ENCODE measurements at regions not wholly inside any gene's neighbourhood (a gene's known extent, or its start where the extent isn't known, plus 50 kb on each side); places are given as distances from the start of the nearest gene placed in this dataset.

DNA sequence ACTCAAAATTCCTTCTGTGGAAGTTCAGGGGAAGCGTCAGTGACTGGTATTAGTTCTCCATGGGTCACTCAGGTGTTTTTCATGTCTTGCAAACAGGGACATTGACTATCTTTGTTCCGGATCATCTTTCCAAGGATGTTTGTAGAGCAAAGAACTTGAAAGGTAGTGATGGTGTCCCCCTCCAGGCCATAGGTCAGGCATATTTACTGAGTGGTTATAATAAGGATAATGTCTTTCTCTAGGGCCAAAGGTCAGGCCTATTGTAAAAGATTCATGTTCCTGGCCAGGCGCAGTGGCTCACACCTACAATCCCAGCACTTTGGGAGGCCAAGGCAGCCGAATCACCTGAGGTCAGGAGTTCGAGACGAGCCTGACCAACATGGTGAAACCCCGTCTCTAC, 614.8 kb downstream of the KIF4B start:
- 90% methylated on average over 6 of the region's 7 CpGs; no CpG with 5 or more reads in 1 of the 2 experiments for WGBS, 2 experiments (ENCODE audit: extremely low coverage in 1 of 2, insufficient coverage in 1 of 2, insufficient read length in 1 of 2, insufficient replicate concordance in 2 of 2, low coverage in 1 of 2, low lambda C conversion rate in 2 of 2, missing lambda C conversion rate in 1 of 2)
- CTCF ChIA-PET (ENCODE audit: partially characterized antibody): interaction anchor here (1.3 kb wide), 1 partner anchor 204 kb away, joined by 3 read pairs; no protein-coding TSS in a partner anchor
- TF ChIP-seq EGR1 (IDR thresholded peaks at IDR 0.05; ENCODE audit: borderline replicate concordance, low read depth, low read length): no peak
- no peak for TF ChIP-seq SIRT6 (IDR thresholded peaks at IDR 0.05; ENCODE audit: low read length)
- TF ChIP-seq, protein P1, sequence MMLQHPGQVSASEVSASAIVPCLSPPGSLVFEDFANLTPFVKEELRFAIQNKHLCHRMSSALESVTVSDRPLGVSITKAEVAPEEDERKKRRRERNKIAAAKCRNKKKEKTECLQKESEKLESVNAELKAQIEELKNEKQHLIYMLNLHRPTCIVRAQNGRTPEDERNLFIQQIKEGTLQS (IDR thresholded peaks at IDR 0.05; ENCODE audit: insufficient read depth, low read depth, low read length): no peak
- TF ChIP-seq SAP30 (IDR thresholded peaks at IDR 0.05; ENCODE audit: insufficient read depth, insufficient replicate concordance, low read length): no peak
- no peak for TF ChIP-seq NANOG (IDR thresholded peaks at IDR 0.05; ENCODE audit: insufficient read depth, low read depth, low read length, poor library complexity, severe bottlenecking)
- no peak for TF ChIP-seq TAF1 (IDR thresholded peaks at IDR 0.05; ENCODE audit: low read depth, low read length)

More for the DNA sequence above, 614.8 kb downstream of the KIF4B start:
- H4K91ac ChIP-seq (replicated peaks; ENCODE audit: insufficient read length, low read length): no peak overlapping the region
- no peak overlapping the region for H2AK5ac ChIP-seq (ENCODE audit: low read depth, low read length)
- POLR2A ChIA-PET (ENCODE audit: partially characterized antibody): no interaction called here
- H3K23me2 ChIP-seq (ENCODE audit: low read depth, low read length): no peaks in the 10 kb centered on the region
- H3K4me1 ChIP-seq (replicated peaks in 1 of 4; ENCODE audit: control insufficient read depth in 3 of 4, insufficient read depth in 4 of 4, low read length in 3 of 4): no peaks in the 10 kb centered on the region; a peak in 1 of 7 replicates
- H3K79me2 ChIP-seq (ENCODE audit: control insufficient read depth in 1 of 2, insufficient read depth in 2 of 2, low read length in 2 of 2): no peaks in the 10 kb centered on the region
- H3K4me2 ChIP-seq (ENCODE audit: insufficient read depth in 1 of 2, low read depth in 2 of 2, low read length in 2 of 2): no peak overlapping the region
- no peak overlapping the region for H2BK120ac ChIP-seq (replicated peaks; ENCODE audit: low read depth, low read length)
- H3K27me3 ChIP-seq (replicated peaks in 1 of 4; ENCODE audit: control insufficient read depth in 3 of 4, extremely low read depth in 1 of 4, insufficient read depth in 3 of 4, low read length in 3 of 4): peaks cover 0 to 1% (median 0%) of the 10 kb centered on the region in 4 experiments; a peak in 1 of 7 replicates
- H3K14ac ChIP-seq (ENCODE audit: insufficient read length): no peak overlapping the region
- H3K4me3 ChIP-seq (ENCODE audit: extremely low read depth in 1 of 4, insufficient read depth in 2 of 4, low read depth in 3 of 4, low read length in 4 of 4): no peak overlapping the region
- H3K9me3 ChIP-seq (ENCODE audit: insufficient read depth in 2 of 2, low read depth in 1 of 2, low read length in 1 of 2): peaks cover 2 to 4% of the 10 kb centered on the region in 2 experiments; a peak in 1 of 4 replicates
- no peaks in the 10 kb centered on the region for H3K36me3 ChIP-seq (ENCODE audit: control insufficient read depth in 2 of 4, insufficient read depth in 4 of 4, low read length in 3 of 4)
- H2BK15ac ChIP-seq (ENCODE audit: low read length): no peak overlapping the region
- H3K18ac ChIP-seq (ENCODE audit: extremely low read depth, low read length): no peak overlapping the region
- H3K79me1 ChIP-seq (ENCODE audit: low read depth, low read length): no peaks in the 10 kb centered on the region
- H2BK12ac ChIP-seq (ENCODE audit: low read depth, low read length): no peak overlapping the region
- H3K9ac ChIP-seq (replicated peaks in 1 of 4; ENCODE audit: extremely low read depth in 1 of 4, low read depth in 3 of 4, low read length in 3 of 4): no peak overlapping the region
- no peak overlapping the region for H3K23ac ChIP-seq (ENCODE audit: insufficient read length)
- no peak overlapping the region for H4K5ac ChIP-seq (ENCODE audit: insufficient read length, low read depth, low read length)
- DNase-seq (ENCODE audit: low read depth in 1 of 2, low spot score in 2 of 2) (no peak), FAIRE-seq (no peak)
- no peak overlapping the region for H4K8ac ChIP-seq (ENCODE audit: extremely low read depth, insufficient read depth, low read length)
- no peak overlapping the region for H2BK5ac ChIP-seq (ENCODE audit: low read depth, low read length)
- H4K20me1 ChIP-seq (replicated peaks in 1 of 2; ENCODE audit: control insufficient read depth in 1 of 2, insufficient read depth in 2 of 2, low read length in 2 of 2): no peaks in the 10 kb centered on the region
- no peak overlapping the region for H3K27ac ChIP-seq (ENCODE audit: low read depth, low read length)
- H2BK20ac ChIP-seq (ENCODE audit: low read length): no peak overlapping the region
- H3K4ac ChIP-seq (replicated peaks; ENCODE audit: insufficient read length, low read depth, low read length): no peak overlapping the region
- H3K56ac ChIP-seq (replicated peaks; ENCODE audit: insufficient read length, low read depth, low read length): no peak overlapping the region
- no peak overlapping the region for H2AFZ ChIP-seq (ENCODE audit: low read length)

Data from H1 (cell line).